ENCODE measurements at regions not wholly inside any gene's neighbourhood (a gene's known extent, or its start where the extent isn't known, plus 50 kb on each side); places are given as distances from the start of the nearest gene placed in this dataset.

GRCh38 chr1:14263671-14264070 lies 334.8 kb upstream of the KAZN start:
- TF ChIP-seq EP300 (IDR thresholded peaks at IDR 0.05; ENCODE audit: borderline replicate concordance) (no peak), CEBPB (IDR thresholded peaks at IDR 0.05) (no peak), ZBTB7A (IDR thresholded peaks at IDR 0.05; ENCODE audit: low read depth) (no peak), TAF1 (IDR thresholded peaks at IDR 0.05; ENCODE audit: low read depth) (no peak), EGR1 (IDR thresholded peaks at IDR 0.05) (no peak), YY1 (IDR thresholded peaks at IDR 0.05; ENCODE audit: low read depth) (no peak), MAX (IDR thresholded peaks at IDR 0.05) (no peak), REST (IDR thresholded peaks at IDR 0.05; ENCODE audit: low read depth) (no peak), RAD21 (IDR thresholded peaks at IDR 0.05; ENCODE audit: low read depth) (no peak), USF1 (IDR thresholded peaks at IDR 0.05) (no peak), FOXM1 (IDR thresholded peaks at IDR 0.05; ENCODE audit: borderline replicate concordance, low read depth) (no peak)
